ENCODE measurements at regions not wholly inside any gene's neighbourhood (a gene's known extent, or its start where the extent isn't known, plus 50 kb on each side); places are given as distances from the start of the nearest gene placed in this dataset.
"Not testable (repeated sequence)": the region's sequence is repeated elsewhere in the genome, so short reads cannot be mapped to it uniquely, and the experiment has no call there.

DNA sequence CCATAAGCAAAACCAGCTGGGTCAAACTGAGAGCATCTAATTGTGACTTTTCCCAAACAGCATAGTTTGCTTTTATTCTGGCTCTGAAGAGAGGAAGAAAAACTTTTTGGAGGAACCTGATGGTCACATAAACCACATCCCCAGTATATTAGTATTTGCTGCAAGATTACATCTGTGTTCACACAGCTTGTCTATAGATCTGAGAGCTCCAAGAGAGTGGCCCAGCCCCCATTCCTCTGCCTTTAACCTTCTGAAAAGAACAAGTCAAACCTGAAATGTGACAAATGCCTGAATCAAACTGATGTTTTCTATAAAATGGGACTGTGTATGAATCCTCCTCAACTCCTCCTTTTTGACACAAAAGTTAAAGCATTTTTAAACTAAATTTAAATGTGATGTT, 435.2 kb downstream of the ZNF479 start:
- not testable (repeated sequence) for DNase-seq

DNA sequence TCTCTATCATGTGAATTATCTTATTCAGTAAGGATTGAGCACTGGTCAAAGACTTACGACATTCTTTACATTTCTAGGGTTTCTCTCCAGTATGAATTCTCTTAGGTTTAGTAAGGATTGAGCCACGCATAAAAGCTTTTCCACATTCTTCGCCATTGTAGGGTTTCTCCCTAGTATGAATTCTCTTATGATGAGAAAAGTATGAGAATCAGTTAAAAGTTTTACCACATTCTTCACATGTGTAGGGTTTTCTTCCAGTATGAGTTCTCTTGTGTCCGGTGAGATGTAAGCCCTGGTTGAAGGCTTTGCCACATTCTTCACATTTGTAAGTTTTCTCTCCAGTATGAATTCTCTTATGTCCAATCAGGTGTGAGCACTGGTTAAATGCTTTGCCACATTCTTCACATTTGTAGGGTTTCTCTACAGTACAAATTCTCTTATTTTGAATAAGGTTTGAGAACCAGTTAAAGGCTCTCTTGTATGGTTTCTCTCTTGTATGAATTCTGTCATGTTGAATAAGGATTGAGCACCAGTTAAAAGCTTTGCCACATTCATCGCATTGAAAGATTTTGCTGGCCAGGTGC, 445.9 kb downstream of the ZNF479 start:
- no peak for DNase-seq

- DNase-seq: no peak
These were observed 493.0 kb downstream of the ZNF479 start for GRCh38 chr7:56639173-56639746.

DNA sequence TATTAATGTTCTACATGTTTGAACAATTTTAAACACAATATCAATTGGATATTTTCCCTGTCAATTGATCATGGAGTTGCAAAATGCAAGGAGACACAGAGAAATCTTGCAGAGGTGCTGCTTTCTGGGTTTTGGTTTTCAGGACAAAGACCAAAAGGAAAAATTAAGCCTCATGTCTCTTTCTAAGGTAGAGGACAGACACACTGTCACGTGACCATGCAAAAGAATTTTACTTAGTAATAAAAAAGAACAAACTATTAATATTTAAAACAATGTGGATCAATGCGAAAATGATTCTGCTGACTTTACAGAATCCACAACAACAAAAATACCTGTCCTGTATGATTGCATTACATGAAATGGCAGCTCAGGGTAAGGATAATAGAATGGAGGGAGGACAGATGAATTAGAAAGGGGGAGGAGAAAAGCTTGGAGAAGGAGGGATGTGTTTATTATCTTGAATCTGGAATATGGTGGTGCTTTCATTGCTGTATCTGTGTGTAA, 493.7 kb upstream of the NUPR2 start:
- DNase-seq: no peak

GRCh38 chr7:56605146-56605545, 488.9 kb upstream of the NUPR2 start:
- no peak for DNase-seq

- DNase-seq: no peak
These were observed 462.4 kb upstream of the NUPR2 start for GRCh38 chr7:56578612-56579011.

GRCh38 chr7:56570968-56571367, 454.8 kb upstream of the NUPR2 start:
- DNase-seq: no peak

DNA sequence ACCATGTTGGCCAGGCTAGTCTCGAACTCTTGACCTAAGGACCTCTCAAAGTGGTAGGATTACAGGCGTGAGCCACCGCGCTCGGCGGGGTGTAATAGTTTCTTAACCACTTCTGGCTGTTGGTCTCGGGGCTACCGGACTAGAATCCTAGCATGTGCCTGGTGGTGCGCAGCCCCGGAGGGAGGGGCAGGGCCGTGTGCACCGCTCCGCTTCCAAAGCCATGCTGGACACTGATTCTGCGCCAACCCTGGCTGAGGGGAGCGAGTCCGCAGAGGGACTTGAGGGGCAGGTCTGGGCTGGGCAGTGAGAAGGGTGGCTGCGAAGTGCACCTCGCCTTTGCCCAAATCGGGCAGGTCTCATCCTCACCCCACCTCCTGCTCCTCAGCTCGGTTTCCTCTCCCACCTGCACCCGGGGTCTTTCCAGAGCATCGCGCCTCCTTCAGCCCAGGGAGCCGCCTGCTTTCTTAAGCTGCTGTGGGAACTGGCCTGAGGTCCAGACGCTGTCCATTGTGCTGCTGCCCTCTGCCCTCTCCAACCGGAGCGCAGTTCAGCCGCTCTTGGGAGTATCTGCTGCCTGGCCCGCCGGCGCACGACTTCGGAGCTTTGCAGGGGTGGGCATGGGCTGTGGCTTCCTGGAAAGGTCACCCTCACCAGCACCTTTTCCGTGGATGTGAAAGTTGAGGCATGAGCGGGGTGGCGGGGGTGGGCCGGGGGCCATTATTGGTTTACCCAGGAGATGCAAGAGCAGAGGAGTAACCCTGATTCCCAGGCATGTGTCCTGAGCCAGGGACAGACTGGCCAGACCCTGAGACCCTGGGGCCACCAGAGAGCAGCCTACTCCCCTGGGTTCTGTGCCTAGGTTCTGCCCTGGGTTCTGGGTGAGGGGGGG, 422.6 kb upstream of the NUPR2 start:
- no peak for DNase-seq

DNA sequence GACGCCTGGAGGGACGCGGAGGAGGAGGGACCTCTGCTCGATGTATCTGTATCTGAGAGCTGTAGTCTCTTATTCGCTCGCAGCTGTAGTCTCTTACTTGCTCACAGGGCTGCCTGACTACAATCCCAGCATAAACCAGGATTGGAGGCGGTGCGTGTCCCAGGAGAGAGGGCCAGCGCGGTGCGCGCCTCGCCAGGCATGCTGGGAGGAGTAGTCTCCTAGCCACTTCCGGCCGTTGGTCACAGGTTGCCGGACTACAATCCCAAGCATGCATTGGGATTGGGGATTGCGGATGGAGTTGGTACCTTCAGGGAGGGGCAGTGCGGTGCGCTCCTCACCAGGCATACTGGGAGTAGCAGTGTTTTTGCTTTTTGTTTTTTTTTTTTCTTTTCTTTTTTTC, 421.7 kb upstream of the NUPR2 start:
- no peak for DNase-seq

DNA sequence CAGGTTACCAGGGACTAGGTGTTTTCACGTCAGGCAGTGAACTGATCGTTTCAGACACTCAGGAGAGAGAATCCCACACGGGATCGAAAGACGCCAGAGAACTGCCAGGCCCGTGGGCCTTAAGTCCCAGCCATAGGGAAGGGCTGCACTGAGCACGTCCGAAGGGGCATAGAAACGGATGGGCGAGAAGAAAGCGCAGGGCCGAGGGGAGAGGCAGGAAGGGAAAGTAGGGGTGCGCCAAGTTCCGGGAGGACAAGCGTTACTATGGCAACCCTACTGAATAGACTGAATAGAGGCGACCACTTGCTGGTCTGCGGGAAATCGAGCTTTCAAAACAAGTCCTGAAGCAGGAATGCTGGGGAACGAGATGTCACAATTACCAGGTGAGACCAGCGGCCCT, 421.3 kb upstream of the NUPR2 start:
- no peak for DNase-seq

- DNase-seq: no peak
These were observed 378.9 kb upstream of the NUPR2 start for GRCh38 chr7:56495165-56495564.

- no peak for DNase-seq
These were observed 377.7 kb upstream of the NUPR2 start for GRCh38 chr7:56493704-56494450.

GRCh38 chr7:56493196-56493595, 377.0 kb upstream of the NUPR2 start:
- no peak for DNase-seq

DNA sequence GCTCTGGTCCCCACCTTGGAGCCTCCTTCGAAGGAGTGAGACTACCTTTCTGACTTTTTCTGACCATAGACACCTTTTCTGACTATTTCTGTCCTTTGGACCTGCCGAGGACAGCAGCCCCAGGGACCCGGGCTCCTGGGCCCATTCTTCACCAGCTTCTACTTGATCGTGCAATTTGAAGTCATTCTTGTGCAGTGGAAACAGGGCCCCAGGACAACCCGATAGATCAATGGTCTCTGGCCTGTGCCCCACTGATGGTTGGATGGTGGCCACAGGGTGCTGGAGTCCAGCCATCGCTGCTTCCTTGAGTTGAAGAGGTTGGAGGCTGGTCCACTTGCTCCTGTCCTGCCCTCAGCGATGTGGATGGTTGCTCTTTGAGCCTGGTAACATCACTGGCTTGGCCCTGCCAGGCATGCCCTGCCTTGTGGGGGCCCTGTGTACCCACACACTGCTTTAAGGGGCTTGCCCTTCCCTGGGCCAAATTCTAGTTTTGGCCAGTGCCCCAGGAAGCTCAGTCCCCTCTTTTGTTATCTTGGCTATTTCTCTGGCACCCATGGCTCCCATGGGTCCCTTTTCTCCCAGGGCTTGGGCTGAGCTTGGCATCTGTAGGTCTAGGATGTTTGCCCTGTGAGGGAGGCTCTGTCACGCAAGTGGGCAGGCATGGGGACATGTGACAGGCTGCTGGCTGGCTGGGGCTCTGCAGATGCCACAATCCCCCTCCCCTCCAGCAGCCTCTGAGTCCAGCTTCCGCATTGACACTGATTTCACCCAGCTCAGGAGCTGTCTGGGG, 375.6 kb upstream of the NUPR2 start:
- no peak for DNase-seq

- no peak for DNase-seq
These were observed 367.8 kb upstream of the NUPR2 start for GRCh38 chr7:56483861-56484550.

DNA sequence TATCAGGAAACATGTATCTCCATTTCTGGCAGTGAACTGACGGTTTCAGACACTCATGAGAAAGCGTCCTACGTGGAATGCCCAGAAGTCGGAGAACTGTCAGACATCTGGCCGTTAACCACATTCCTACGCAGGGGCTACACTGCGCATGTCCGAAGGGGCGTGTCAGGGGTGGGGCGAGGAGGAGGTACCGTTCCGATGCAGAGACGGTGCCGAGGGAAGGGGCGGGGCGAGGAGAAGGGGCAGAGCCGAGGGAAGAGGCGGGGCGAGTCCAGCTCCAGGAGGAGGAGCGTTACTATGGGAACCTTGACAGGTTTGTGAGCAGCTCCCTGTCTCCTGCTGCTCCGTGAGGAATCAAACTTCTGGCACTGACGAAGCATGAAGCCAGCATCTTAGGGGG, 366.9 kb upstream of the NUPR2 start:
- DNase-seq: no peak

DNA sequence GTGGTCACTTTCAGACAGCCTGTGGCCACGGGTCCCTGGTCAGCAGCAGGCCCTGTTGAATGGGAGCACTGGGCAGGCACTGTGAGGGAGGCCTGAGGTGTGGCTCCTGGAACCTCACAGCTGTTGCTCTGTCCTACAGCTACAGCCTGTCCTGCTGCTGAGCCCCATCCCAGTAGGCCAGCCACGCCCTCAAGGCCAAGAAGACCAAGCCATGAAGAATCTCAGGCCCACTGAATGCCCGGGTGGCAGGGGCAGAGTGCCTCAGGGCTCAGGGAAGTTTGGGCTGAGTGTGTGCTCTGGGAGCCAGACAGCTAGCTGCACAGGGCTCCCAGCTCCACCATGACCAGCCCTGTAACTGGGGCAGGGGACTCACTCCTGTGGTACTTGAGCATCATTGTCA, 363.5 kb upstream of the NUPR2 start:
- no peak for DNase-seq

- no peak for DNase-seq
These were observed 362.9 kb upstream of the NUPR2 start for GRCh38 chr7:56479136-56479535.

DNA sequence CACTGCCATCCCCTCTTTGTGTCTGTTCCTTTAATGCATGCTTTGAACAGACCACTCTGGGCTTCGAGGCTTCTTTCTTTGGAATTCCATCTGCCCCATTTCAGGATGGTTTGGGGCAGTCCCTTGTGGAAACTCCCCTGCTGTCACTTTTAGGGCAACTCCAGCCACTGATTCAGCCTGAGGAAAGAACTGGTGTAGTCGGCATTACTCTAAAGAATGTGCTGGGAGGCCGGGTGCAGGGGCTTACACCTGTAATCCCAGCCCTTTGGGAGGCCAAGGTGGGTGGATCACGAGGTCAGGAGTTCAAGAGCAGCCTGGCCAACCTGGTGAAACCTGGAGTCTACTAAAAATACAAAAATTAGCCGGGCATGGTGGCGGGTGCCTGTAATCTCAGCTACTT, 358.1 kb upstream of the NUPR2 start:
- no peak for DNase-seq

GRCh38 chr7:56471811-56472210, 355.6 kb upstream of the NUPR2 start:
- no peak for DNase-seq

GRCh38 chr7:56466607-56467525, 350.6 kb upstream of the NUPR2 start:
- not testable (repeated sequence) for DNase-seq

Data from CD4-positive, alpha-beta T cell treated with Interferon alpha-2 for 1 hour (primary cell).